NB4 (cell line): ENCODE measurements at regions not wholly inside any gene's neighbourhood (a gene's known extent, or its start where the extent isn't known, plus 50 kb on each side); places are given as distances from the start of the nearest gene placed in this dataset.

Experiments used
- POLR2A ChIP-seq: IDR thresholded peaks from 2 replicates; pipeline ENCODE4 v1.6.1; 2011; ENCODE audit warnings: mild to moderate bottlenecking; ENCODE audit not compliant: insufficient read length; ENCODE audit errors: extremely low read depth
- TF ChIP-seq, protein P1 (sequence below): IDR thresholded peaks from one replicate; pipeline ENCODE4 v1.5.1; 2012; ENCODE audit warnings: low read depth, low read length

DNA sequence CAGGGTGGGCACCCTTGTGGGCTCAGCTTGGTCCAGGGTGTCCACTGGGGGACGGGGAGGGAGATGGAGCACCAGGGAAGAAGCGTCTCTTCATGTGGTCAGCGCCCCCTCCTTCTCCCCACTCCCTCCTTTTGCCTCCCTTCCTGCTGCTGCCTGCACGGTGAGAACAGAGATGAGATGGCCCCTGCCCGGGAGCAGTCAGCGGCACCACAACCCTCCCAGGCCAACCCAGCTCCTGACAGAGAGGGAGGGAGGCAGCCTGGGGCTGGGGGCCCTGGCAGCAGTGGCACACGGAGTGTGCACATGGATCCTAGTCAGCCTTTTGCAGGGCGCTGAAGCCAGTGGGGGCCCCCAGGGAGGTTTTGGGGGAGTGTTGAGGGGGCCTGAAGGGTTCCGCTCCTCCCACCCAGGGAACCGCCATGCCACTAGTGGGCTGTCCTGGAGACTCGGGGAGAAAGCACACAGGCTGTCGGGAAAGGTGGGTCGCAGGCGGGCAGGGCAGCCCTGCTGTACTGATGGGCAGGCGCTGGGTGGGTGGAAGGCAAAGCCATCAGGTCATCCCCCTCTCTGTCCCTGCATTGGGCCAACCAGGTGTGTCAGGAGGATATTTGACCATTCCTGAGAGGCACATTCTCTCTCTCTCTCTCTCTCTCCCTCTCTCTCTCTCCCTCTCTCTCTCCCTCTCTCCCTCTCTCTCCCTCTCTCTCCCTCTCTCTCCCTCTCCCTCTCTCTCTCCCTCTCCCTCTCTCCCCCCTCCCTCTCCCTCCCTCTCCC is 94.3 kb upstream of the BHLHE23 start:
- no peak for TF ChIP-seq POLR2A
- TF ChIP-seq, protein P1, sequence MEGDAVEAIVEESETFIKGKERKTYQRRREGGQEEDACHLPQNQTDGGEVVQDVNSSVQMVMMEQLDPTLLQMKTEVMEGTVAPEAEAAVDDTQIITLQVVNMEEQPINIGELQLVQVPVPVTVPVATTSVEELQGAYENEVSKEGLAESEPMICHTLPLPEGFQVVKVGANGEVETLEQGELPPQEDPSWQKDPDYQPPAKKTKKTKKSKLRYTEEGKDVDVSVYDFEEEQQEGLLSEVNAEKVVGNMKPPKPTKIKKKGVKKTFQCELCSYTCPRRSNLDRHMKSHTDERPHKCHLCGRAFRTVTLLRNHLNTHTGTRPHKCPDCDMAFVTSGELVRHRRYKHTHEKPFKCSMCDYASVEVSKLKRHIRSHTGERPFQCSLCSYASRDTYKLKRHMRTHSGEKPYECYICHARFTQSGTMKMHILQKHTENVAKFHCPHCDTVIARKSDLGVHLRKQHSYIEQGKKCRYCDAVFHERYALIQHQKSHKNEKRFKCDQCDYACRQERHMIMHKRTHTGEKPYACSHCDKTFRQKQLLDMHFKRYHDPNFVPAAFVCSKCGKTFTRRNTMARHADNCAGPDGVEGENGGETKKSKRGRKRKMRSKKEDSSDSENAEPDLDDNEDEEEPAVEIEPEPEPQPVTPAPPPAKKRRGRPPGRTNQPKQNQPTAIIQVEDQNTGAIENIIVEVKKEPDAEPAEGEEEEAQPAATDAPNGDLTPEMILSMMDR = no peak
